HG03066 (cell line): ENCODE measurements at regions not wholly inside any gene's neighbourhood (a gene's known extent, or its start where the extent isn't known, plus 50 kb on each side); places are given as distances from the start of the nearest gene placed in this dataset.
"Not testable (repeated sequence)": the region's sequence is repeated elsewhere in the genome, so short reads cannot be mapped to it uniquely, and the experiment has no call there.

Experiments
- ATAC-seq: cut with Tn5 transposase; IDR thresholded peaks from one replicate; pipeline ENCODE4 v1.9.1; 2021; ENCODE audit warnings: low read depth; ENCODE audit not compliant: unreplicated experiment

- no peak for ATAC-seq
These were observed 90.5 kb upstream of the EGFL6 start for GRCh38 chrX:13478740-13479451.

GRCh38 chrX:13476384-13476783 is 93.0 kb upstream of the EGFL6 start:
- ATAC-seq: no peak

- ATAC-seq: peak; percentile 55
These were observed 95.3 kb upstream of the EGFL6 start for GRCh38 chrX:13474164-13474516.

GRCh38 chrX:13473442-13474163 is 95.8 kb upstream of the EGFL6 start:
- ATAC-seq: peak; percentile 82

GRCh38 chrX:13472975-13473374 is 96.4 kb upstream of the EGFL6 start:
- ATAC-seq: no peak

GRCh38 chrX:13471269-13471668 is 98.1 kb upstream of the EGFL6 start:
- ATAC-seq: no peak

- ATAC-seq: no peak
These were observed 98.8 kb upstream of the EGFL6 start for GRCh38 chrX:13470685-13470977.

- ATAC-seq: no peak
These were observed 99.3 kb upstream of the EGFL6 start for GRCh38 chrX:13469963-13470684.

- no peak for ATAC-seq
These were observed 101.3 kb upstream of the EGFL6 start for GRCh38 chrX:13468096-13468495.

- ATAC-seq: no peak
These were observed 102.2 kb upstream of the EGFL6 start for GRCh38 chrX:13467243-13467642.

- no peak for ATAC-seq
These were observed 104.7 kb upstream of the EGFL6 start for GRCh38 chrX:13464599-13465275.

- ATAC-seq: no peak
These were observed 105.8 kb upstream of the EGFL6 start for GRCh38 chrX:13463608-13464007.

GRCh38 chrX:13452283-13452682 is 117.1 kb upstream of the EGFL6 start:
- ATAC-seq: no peak

GRCh38 chrX:13449441-13449840 is 120.0 kb upstream of the EGFL6 start:
- no peak for ATAC-seq

- ATAC-seq: no peak
These were observed 120.5 kb upstream of the EGFL6 start for GRCh38 chrX:13448941-13449340.

GRCh38 chrX:13441608-13442007 is 121.8 kb upstream of the ATXN3L start:
- not testable (repeated sequence) for ATAC-seq

- no peak for ATAC-seq
These were observed 120.3 kb upstream of the ATXN3L start for GRCh38 chrX:13440176-13440575.

GRCh38 chrX:13433298-13433605 is 113.4 kb upstream of the ATXN3L start:
- no peak for ATAC-seq

- no peak for ATAC-seq
These were observed 112.8 kb upstream of the ATXN3L start for GRCh38 chrX:13432414-13433297.

- no peak for ATAC-seq
These were observed 110.4 kb upstream of the ATXN3L start for GRCh38 chrX:13430136-13430827.
